ENCODE measurements at regions not wholly inside any gene's neighbourhood (a gene's known extent, or its start where the extent isn't known, plus 50 kb on each side); places are given as distances from the start of the nearest gene placed in this dataset.

DNA sequence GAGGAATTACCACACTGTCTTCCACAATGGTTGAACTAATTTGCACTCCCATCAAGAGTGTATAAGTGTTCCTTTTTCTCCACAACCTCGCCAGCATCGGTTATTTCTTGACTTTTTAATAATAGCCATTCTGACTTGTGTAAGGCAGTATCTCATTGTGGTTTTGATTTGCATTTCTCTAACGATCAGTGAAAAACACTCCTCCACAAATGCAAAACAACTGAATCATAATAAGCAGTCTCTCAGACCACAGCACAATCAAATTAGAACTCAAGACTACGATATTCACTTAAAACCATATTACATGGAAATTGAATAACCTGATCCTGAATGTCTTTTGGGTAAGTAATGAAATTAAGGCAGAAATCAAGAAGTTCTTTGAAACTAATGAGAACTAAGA lies 371.7 kb downstream of the CXXC4 start:
- no peak overlapping the region for H2BK5ac ChIP-seq (ENCODE audit: insufficient read length, low read length)
- H2BK20ac ChIP-seq (ENCODE audit: low read depth, low read length, poor library complexity, severe bottlenecking) = no peak overlapping the region
- TF ChIP-seq, protein P1, sequence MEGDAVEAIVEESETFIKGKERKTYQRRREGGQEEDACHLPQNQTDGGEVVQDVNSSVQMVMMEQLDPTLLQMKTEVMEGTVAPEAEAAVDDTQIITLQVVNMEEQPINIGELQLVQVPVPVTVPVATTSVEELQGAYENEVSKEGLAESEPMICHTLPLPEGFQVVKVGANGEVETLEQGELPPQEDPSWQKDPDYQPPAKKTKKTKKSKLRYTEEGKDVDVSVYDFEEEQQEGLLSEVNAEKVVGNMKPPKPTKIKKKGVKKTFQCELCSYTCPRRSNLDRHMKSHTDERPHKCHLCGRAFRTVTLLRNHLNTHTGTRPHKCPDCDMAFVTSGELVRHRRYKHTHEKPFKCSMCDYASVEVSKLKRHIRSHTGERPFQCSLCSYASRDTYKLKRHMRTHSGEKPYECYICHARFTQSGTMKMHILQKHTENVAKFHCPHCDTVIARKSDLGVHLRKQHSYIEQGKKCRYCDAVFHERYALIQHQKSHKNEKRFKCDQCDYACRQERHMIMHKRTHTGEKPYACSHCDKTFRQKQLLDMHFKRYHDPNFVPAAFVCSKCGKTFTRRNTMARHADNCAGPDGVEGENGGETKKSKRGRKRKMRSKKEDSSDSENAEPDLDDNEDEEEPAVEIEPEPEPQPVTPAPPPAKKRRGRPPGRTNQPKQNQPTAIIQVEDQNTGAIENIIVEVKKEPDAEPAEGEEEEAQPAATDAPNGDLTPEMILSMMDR (conservative IDR thresholded peaks at IDR 0.05) = no peak
- no peak overlapping the region for H3K56ac ChIP-seq (ENCODE audit: insufficient read length, low read depth, low read length)
- no CpG with 5 or more reads among the region's 4 CpGs for WGBS (ENCODE audit: extremely low coverage, insufficient read length, low lambda C conversion rate)
- no peaks in the 10 kb centered on the region for H3K79me2 ChIP-seq (ENCODE audit: insufficient read depth, low read length)
- no peak overlapping the region for H3K4me2 ChIP-seq (ENCODE audit: insufficient read depth, insufficient read length, low read length)
- H3K27ac ChIP-seq (ENCODE audit: insufficient read length, low read depth, low read length) = no peak overlapping the region
- no peak overlapping the region for H2BK12ac ChIP-seq (ENCODE audit: insufficient read length, low read depth, low read length)
- no peaks in the 10 kb centered on the region for H3K27me3 ChIP-seq (ENCODE audit: insufficient read depth, low read length)
- no peak for DNase-seq
- Mint-ChIP-seq H3K4me3 (no peak overlapping the region), H3K27me3 (ENCODE audit: low read depth) (no peaks in the 10 kb centered on the region), H3K9me3 (no peaks in the 10 kb centered on the region), H3K27ac (no peak overlapping the region), H3K36me3 (ENCODE audit: insufficient read depth in 1 of 3, low read depth in 3 of 3) (no peaks in the 10 kb centered on the region), H3K4me1 (no peaks in the 10 kb centered on the region)
- H2BK120ac ChIP-seq (ENCODE audit: low read depth, low read length, poor library complexity, severe bottlenecking) = no peak overlapping the region
- no peak overlapping the region for H3K23ac ChIP-seq (ENCODE audit: insufficient read length, low read depth, low read length)
- no peak overlapping the region for H4K91ac ChIP-seq (ENCODE audit: insufficient read length, low read depth, low read length)
- no peaks in the 10 kb centered on the region for H3K4me1 ChIP-seq (ENCODE audit: insufficient read depth, low read length)
- H2AFZ ChIP-seq (ENCODE audit: low read length) = no peak overlapping the region
- no peak overlapping the region for H2BK15ac ChIP-seq (ENCODE audit: low read depth, low read length)
- H3K4ac ChIP-seq (ENCODE audit: low read depth, low read length) = no peak overlapping the region
- no peak overlapping the region for H3K14ac ChIP-seq (ENCODE audit: insufficient read depth, low read length)
- no peaks in the 10 kb centered on the region for H4K20me1 ChIP-seq (ENCODE audit: control insufficient read depth, insufficient read depth, insufficient read length)
- H3T11ph ChIP-seq (ENCODE audit: low read length) = no peak overlapping the region
- no peaks in the 10 kb centered on the region for H3K23me2 ChIP-seq (ENCODE audit: insufficient read length, low read depth, low read length, poor library complexity, severe bottlenecking)
- H3K9ac ChIP-seq (ENCODE audit: extremely low read depth, insufficient read length, low read length) = no peak overlapping the region
- no peak overlapping the region for H2AK5ac ChIP-seq (ENCODE audit: insufficient read length, low read length)
- H4K5ac ChIP-seq (ENCODE audit: insufficient read length, low read depth, low read length) = no peak overlapping the region
- no peaks in the 10 kb centered on the region for H3K79me1 ChIP-seq (ENCODE audit: insufficient read depth, low read depth, low read length, poor library complexity, severe bottlenecking)
- no peak overlapping the region for H4K8ac ChIP-seq (replicated peaks; ENCODE audit: insufficient read length, low read depth, low read length)
- no peaks in the 10 kb centered on the region for H3K9me3 ChIP-seq (ENCODE audit: control insufficient read depth, low read depth, low read length)
- H3K18ac ChIP-seq (ENCODE audit: insufficient read length, low read depth, low read length) = no peak overlapping the region

Data from H9 (cell line).